Right renal pelvis (tissue), 4 donors: ENCODE measurements at regions not wholly inside any gene's neighbourhood (a gene's known extent, or its start where the extent isn't known, plus 50 kb on each side); places are given as distances from the start of the nearest gene placed in this dataset.
"Not testable (repeated sequence)": the region's sequence is repeated elsewhere in the genome, so short reads cannot be mapped to it uniquely, and the experiment has no call there.

ENCODE experiments used
- DNase-seq, 4 donors: peaks; one replicate each; pipeline ENCODE4 v3.0.0-alpha.2; 2013; ENCODE audit warnings: low read depth in 4 of 4, low spot score in 3 of 4, missing footprints in 1 of 4

- DNase-seq: no peak
Observed at GRCh38 chr6:144515761-144516160, 230.6 kb downstream of the UTRN start.

GRCh38 chr6:144519426-144519825 is 234.3 kb downstream of the UTRN start:
- DNase-seq: peak; percentile 7 to 34 (median 24)

DNA sequence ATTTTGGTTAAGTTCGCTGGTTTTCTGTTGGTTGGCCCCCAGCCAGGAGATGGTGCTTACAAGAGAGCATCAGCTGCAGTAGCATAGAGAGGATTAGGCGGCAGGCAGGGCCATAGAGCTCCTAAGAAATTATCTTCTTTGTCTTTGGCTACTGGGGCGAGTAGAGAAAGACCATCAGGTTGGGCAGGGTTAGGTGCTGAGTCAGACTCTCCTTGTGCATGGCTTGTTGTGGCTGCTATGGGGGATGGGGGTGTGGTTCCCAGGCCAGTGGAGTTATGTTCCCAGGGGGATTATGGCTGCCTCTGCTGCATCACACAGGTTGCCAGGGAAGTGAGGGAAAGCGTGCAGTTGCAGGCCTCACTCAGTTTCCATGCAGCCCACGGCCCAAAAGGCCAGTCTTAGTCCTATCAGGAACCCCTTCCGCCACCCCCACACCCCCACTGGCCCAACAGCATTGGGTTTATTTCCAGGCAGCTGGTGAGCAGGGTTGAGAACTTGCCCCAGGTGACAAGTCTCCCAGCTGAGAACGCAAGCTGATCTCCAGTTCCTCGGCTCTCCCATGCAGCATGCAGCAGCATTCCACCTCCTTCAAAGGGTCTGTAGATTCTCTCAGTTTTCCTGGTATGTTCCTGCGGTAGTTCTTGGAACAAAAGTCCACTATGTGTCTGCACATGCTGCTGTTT is 243.7 kb downstream of the UTRN start:
- no peak for DNase-seq

DNA sequence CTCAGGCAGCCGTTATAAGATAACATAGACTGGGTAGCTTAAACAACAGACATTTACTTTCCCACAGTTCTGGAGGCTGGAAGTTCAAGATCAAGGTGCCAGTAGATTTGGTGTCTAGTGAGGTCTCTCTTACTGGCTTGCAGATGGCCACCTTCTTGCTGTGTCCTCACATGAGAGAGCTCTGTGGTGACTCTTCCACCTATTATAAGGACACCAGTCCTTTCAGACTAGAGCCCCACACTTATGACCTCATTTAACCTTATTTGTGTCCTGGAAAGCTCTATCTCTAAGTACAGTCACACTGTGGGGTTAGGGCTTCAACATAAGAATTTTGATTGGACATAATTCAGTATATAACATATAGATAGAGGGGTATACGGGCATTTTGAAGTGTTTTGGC is 245.0 kb downstream of the UTRN start:
- no peak for DNase-seq

DNA sequence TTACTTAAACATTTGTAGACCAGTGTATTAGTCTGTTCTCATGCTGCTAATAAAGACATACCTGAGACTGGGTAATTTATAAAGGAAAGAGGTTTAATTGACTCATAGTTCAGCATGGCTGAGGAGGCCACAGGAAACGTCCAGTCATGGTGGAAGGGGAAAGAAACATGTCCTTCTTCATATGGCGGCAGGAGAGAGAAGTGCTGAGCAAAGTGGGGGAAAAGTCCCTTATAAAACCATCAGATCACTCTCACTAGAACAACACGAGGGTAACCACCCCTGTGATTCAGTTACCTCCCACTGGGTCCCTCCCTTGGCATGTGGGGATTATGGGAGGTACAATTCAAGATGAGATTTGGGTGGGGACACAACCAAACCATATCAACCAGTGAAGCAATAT is 247.1 kb downstream of the UTRN start:
- DNase-seq: not testable (repeated sequence)

DNA sequence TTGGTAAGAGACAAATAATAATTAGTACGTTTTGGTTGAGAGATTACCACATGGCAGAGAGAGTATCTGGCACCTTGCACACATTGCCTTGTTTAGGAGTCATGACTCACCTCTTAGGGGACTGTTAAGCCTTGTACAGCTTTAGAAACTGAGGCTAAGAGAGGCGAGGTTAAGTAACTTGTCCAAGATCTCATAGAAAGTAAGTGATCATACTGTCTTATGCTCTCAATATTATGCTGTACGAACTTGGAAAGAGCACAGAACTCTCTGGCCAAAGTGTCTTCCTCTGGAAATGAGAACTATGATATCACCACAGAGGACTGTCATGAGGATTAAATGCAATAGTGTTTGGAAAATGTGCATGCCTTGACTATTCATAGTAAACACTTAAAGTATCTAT is 249.0 kb downstream of the UTRN start:
- DNase-seq: no peak

DNA sequence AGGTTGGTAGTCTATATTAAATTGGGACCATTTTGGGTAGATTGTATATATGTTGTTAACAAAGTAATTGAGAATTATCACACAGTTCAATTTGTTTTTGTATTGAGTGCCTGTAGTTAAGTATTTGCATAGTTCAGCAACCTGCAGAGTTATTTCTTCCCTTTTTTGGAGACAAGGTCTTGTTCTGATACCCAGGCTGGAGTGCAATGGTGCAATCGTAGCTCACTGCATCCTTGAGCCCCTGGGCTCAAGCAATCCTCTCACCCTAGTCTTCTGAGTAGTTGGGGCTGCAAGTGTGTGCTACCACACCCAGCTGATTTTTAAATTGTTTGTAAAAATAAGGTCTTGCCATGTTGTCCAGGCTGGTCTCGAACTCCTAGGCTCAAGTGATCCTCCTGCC is 250.5 kb downstream of the UTRN start:
- no peak for DNase-seq

DNA sequence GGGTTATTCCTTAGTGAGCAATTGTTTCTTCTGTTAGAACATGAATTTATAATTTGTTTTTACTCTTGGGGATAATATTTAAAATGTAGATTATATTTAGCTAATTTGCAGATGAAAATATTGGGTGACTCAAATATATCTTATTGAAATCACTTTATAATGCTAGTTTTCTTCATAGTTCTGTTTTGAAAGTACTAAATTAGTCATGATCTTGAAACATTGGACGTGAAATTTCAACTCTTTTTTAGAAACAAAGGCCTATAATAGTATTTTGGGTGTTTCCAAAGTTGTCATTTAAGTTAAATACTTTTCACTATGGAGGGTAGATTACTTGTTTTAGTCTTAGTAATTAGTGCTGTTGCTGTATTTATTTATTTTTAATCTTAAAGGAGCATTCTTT is 250.9 kb downstream of the UTRN start:
- no peak for DNase-seq

GRCh38 chr6:144543006-144543871 is 258.1 kb downstream of the UTRN start:
- no peak for DNase-seq

- no peak for DNase-seq
Observed at GRCh38 chr6:144544266-144544830, 259.2 kb downstream of the UTRN start.

DNA sequence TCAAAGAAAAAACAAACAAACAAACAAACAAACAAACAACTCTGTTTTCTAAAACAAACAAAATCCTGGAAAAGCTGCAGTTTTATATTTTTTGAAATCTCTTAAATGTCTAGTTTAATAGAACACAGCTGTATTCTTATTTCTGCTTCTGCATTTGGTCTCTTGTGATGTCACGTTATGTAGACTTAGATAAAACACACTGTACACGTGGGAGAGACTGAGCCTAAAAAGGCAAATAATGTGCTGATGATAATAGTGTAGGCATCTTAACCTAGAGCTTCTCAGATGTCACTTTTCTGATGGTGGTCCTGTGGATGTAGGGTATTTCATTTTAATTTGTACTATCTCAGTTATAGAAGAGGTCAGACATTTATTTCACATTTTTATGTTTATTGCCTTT is 261.7 kb downstream of the UTRN start:
- DNase-seq: peak in 1 of 4 donors; percentile 2

DNA sequence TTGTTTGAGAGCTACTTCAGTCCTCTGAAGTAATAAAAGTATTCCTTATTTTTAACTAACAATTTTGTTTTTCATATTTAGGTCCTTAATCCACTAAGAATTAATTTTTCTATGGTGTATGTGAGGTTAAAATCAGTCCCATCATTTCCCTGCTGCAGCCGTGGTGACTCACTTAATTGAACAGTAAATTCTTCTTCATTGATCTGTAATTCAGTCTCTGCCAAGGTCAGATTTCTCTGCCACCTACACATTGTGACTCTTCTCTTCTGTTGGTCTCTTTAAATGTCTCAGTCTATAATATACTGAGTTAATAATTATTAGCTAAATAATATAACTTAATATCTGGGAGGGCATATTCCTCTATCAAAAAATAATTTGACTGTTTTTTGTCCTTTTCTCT is 262.3 kb downstream of the UTRN start:
- no peak for DNase-seq

DNA sequence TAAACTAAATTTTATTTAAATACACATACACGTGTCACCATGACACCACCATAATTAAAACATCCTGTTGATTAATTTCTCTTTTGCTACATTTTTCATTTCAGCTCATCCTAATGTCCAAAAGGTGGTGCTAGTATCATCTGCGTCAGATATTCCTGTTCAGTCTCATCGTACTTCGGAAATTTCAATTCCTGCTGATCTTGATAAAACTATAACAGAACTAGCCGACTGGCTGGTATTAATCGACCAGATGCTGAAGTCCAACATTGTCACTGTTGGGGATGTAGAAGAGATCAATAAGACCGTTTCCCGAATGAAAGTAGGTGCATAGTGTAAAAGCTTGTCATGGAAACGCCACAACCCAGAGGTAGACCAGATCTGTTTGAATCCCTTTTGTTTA is 263.4 kb downstream of the UTRN start:
- no peak for DNase-seq

GRCh38 chr6:144549837-144550747 is 265.0 kb downstream of the UTRN start:
- DNase-seq: no peak

GRCh38 chr6:144551339-144551738 is 266.2 kb downstream of the UTRN start:
- DNase-seq: no peak

DNA sequence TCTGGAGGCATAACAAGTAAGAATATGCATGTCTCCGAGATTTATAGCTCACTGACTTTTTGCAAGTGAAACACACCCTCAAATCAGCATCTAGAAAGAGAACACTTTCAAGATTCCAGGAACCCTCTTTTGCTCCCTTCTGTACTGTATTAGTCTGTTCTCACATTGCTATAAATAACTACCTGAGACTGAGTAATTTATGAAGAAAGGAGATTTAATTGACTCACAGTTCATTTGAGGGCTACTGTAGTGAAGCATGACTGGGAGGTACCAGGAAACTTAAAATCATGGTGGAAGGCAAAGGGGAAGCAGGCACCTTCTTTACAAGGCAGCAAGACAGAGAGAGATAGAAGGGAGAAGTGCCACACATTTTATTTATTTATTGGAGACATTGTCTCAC is 269.9 kb downstream of the UTRN start:
- DNase-seq: no peak

GRCh38 chr6:144559865-144560593 is 274.9 kb downstream of the UTRN start:
- DNase-seq: no peak

DNA sequence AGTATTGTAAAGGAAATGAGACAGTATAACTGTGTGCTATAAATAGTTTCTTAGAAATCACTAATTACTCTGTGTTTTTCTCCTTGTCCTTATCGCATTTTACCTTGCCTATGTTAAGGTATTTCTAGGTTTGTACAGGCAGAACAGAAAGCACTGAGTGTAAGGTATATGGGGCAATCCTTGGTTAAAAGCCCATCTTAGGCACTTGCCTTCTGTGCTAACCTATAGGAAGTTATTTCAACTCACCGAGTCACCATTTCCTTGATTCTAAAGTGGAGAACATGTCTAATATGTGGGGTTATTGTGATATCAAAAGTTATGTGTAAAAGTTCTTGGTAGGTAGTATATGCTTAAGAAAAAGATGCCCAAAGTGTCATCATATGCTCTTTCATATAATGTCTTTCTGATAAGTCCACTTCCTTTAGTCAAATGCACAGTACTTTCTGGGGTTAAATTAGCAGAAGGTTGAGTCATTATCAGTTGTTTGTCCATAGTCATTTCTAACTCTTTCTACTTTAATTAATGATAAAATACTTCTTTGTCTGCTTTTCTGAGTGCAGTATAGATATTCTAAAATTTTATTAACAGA is 276.4 kb downstream of the UTRN start:
- no peak for DNase-seq

- no peak for DNase-seq
Observed at GRCh38 chr6:144564202-144564601, 279.1 kb downstream of the UTRN start.
